KMS-11 (cell line): ENCODE measurements at regions not wholly inside any gene's neighbourhood (a gene's known extent, or its start where the extent isn't known, plus 50 kb on each side); places are given as distances from the start of the nearest gene placed in this dataset.

Source experiments
- H2AFZ ChIP-seq: fragments of 200-600 bp; sonication (generic); 2 replicates; pipeline ENCODE4 v1.6.1; 2016; ENCODE audit warnings: antibody characterized with exemption, mixed run types, low read depth
- H3K27ac ChIP-seq: fragments of 200-600 bp; sonication (generic); 2 replicates; pipeline ENCODE4 v1.6.1; 2016; ENCODE audit warnings: mild to moderate bottlenecking, mixed run types
- H3K27me3 ChIP-seq: fragments of 200-600 bp; sonication (generic); 2 replicates; pipeline ENCODE4 v1.6.1; 2017; ENCODE audit warnings: mild to moderate bottlenecking, low read depth, mixed run types, moderate library complexity; ENCODE audit not compliant: insufficient read depth
- H3K36me3 ChIP-seq: fragments of 200-600 bp; sonication (generic); 2 replicates; pipeline ENCODE4 v1.6.1; 2017; ENCODE audit warnings: mild to moderate bottlenecking, mixed run types; ENCODE audit not compliant: insufficient read depth
- H3K4me1 ChIP-seq: fragments of 200-600 bp; sonication (generic); 2 replicates; pipeline ENCODE4 v1.6.1; 2016; ENCODE audit warnings: mild to moderate bottlenecking, low read depth, mixed run types; ENCODE audit not compliant: poor library complexity, severe bottlenecking
- H3K4me2 ChIP-seq: fragments of 200-600 bp; sonication (generic); 2 replicates; pipeline ENCODE4 v1.7.0; 2016; ENCODE audit warnings: mild to moderate bottlenecking, mixed run types
- H3K4me3 ChIP-seq: fragments of 200-600 bp; sonication (generic); IDR thresholded peaks from 2 replicates; pipeline ENCODE4 v1.6.1; 2017; ENCODE audit warnings: low read depth, low read length, mixed read lengths; ENCODE audit not compliant: insufficient read depth
- H3K79me2 ChIP-seq: fragments of 200-600 bp; sonication (generic); 2 replicates; pipeline ENCODE4 v1.6.1; 2016; ENCODE audit warnings: low read depth, mixed run types; ENCODE audit not compliant: insufficient read depth
- H3K9ac ChIP-seq: fragments of 200-600 bp; sonication (generic); 2 replicates; pipeline ENCODE4 v1.6.1; 2016; ENCODE audit warnings: mild to moderate bottlenecking, mixed run types
- H4K20me1 ChIP-seq: fragments of 200-600 bp; sonication (generic); 2 replicates; pipeline ENCODE4 v1.6.1; 2016; ENCODE audit warnings: mild to moderate bottlenecking, mixed run types; ENCODE audit not compliant: insufficient read depth
- TF ChIP-seq, protein P1 (sequence below): fragments of 200-600 bp; sonication (generic); conservative IDR thresholded peaks from 2 replicates; pipeline ENCODE4 v1.6.1; 2017; ENCODE audit warnings: low read depth, mild to moderate bottlenecking, antibody characterized with exemption, low read length, moderate library complexity, mixed read lengths

DNA sequence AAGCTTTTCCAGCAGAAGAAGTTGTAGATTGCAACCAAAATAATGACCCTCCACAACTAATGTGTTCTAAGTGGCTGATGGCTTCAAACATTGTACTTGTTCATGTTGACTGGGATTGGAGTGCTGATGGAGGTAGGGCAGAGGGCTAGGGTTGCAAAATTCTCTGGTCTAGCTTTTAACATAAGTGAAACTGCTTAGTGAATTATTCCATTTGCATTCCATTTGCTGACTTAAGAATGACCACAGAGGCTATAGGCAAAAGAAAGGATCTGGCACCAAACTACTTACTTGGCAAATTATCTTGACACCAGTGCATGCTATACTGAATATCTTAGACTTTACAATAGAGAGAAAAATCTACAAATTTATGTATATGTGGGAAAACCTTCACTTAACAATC is 287.0 kb downstream of the FGF9 start:
- no peak overlapping the region for H3K9ac ChIP-seq
- H2AFZ ChIP-seq, result no peak overlapping the region
- H4K20me1 ChIP-seq, result no peaks in the 10 kb centered on the region
- no peak overlapping the region for H3K4me2 ChIP-seq
- H3K79me2 ChIP-seq, result no peaks in the 10 kb centered on the region
- TF ChIP-seq, protein P1, sequence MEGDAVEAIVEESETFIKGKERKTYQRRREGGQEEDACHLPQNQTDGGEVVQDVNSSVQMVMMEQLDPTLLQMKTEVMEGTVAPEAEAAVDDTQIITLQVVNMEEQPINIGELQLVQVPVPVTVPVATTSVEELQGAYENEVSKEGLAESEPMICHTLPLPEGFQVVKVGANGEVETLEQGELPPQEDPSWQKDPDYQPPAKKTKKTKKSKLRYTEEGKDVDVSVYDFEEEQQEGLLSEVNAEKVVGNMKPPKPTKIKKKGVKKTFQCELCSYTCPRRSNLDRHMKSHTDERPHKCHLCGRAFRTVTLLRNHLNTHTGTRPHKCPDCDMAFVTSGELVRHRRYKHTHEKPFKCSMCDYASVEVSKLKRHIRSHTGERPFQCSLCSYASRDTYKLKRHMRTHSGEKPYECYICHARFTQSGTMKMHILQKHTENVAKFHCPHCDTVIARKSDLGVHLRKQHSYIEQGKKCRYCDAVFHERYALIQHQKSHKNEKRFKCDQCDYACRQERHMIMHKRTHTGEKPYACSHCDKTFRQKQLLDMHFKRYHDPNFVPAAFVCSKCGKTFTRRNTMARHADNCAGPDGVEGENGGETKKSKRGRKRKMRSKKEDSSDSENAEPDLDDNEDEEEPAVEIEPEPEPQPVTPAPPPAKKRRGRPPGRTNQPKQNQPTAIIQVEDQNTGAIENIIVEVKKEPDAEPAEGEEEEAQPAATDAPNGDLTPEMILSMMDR, result no peak
- H3K27ac ChIP-seq, result no peak overlapping the region
- no peak overlapping the region for H3K4me3 ChIP-seq
- no peaks in the 10 kb centered on the region for H3K4me1 ChIP-seq
- H3K36me3 ChIP-seq, result no peaks in the 10 kb centered on the region
- H3K27me3 ChIP-seq, result no peaks in the 10 kb centered on the region

DNA sequence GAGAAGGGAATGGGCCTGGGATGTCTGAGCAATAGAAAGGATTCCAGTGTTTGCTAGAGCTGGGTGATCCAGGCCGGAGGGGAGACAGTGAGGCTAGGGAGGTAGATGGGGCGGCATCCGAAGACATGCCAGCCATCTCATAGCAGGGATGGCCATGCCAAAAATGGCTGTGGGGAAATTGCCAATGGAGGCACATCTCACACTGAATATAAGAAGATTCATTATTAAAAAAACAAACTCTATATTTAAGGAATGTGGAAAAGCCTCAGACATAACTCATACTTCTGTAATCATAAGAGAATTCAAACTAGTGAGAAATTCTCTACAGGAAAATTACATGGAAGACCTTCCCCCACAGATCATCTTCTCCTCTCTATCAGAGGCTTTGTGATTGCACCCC is 289.2 kb downstream of the FGF9 start:
- H2AFZ ChIP-seq, result no peak overlapping the region
- H4K20me1 ChIP-seq, result no peaks in the 10 kb centered on the region
- no peak overlapping the region for H3K4me3 ChIP-seq
- H3K4me1 ChIP-seq, result no peaks in the 10 kb centered on the region
- no peak overlapping the region for H3K9ac ChIP-seq
- H3K27me3 ChIP-seq, result no peaks in the 10 kb centered on the region
- H3K36me3 ChIP-seq, result no peaks in the 10 kb centered on the region
- no peaks in the 10 kb centered on the region for H3K79me2 ChIP-seq
- H3K27ac ChIP-seq, result no peak overlapping the region
- TF ChIP-seq, protein P1, result no peak
- no peak overlapping the region for H3K4me2 ChIP-seq

DNA sequence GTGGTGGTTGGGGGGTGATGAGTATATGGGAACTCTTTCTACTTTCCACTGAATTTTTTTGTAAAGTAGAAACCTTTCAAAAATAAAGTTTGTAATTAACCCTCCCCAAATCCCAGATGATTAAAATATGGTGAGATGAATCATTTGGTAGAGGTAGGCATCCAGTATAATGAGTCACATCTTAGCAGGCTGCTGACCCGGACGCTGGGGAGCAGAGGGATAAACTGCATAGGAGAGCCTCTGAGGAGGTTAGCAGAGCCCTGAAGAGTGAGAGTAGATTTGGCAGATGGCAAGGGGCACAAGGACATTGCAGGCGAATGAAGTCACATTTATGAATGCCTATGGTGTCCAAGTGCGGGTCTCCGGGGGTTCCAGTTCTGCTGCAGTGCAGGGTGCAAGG is 293.8 kb downstream of the FGF9 start:
- no peaks in the 10 kb centered on the region for H3K27me3 ChIP-seq
- H3K4me1 ChIP-seq, result no peaks in the 10 kb centered on the region
- H3K9ac ChIP-seq, result no peak overlapping the region
- no peaks in the 10 kb centered on the region for H3K36me3 ChIP-seq
- no peaks in the 10 kb centered on the region for H3K79me2 ChIP-seq
- TF ChIP-seq, protein P1, result no peak
- no peak overlapping the region for H3K4me2 ChIP-seq
- no peak overlapping the region for H2AFZ ChIP-seq
- no peak overlapping the region for H3K27ac ChIP-seq
- no peaks in the 10 kb centered on the region for H4K20me1 ChIP-seq
- H3K4me3 ChIP-seq, result no peak overlapping the region

DNA sequence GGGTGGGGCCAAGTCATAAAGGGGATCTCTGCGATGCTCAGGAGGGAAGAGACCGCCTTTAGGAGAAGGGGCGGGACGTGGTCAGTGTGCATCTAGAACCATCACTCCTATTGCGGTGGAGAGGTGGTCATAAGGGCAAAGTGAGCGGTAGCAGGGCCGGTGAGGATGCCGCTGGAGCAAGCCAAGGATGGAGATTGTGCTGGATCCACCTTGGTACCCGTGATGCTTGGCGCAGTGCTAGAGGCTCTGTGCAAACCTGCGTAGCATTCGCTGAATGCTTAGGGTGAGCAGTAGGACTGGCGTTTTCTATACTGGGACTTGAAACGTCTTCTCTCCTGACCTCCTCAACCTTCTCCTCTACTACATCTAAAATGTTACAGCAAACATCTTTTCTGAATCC is 294.2 kb downstream of the FGF9 start:
- no peak overlapping the region for H3K4me3 ChIP-seq
- no peak overlapping the region for H3K4me2 ChIP-seq
- H4K20me1 ChIP-seq, result no peaks in the 10 kb centered on the region
- H3K27me3 ChIP-seq, result no peaks in the 10 kb centered on the region
- TF ChIP-seq, protein P1, result no peak
- no peak overlapping the region for H3K9ac ChIP-seq
- no peak overlapping the region for H3K27ac ChIP-seq
- H2AFZ ChIP-seq, result no peak overlapping the region
- no peaks in the 10 kb centered on the region for H3K79me2 ChIP-seq
- H3K36me3 ChIP-seq, result no peaks in the 10 kb centered on the region
- no peaks in the 10 kb centered on the region for H3K4me1 ChIP-seq

DNA sequence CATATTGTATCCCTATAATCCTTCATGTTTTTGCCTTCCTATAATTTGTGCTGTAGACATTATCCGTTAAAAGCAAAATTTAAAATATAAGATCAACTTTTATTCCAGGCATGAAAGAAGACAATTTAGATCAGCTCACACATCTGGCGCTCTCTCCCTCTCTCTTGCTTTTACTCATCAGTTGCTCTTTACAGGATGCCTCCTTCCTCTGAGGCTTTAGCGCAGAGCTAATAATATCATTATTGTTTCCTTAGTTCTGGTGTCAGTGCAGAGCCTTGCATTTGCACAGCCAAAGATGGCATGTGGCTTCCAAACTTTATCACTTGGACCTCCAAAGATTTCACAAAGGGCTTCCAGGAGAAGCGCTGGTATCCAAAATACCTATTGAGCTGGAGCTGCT is 295.1 kb downstream of the FGF9 start:
- TF ChIP-seq, protein P1, result no peak
- Histone ChIP-seq H3K36me3 (no peaks in the 10 kb centered on the region), H3K27ac (no peak overlapping the region), H2AFZ (no peak overlapping the region), H3K79me2 (no peaks in the 10 kb centered on the region), H3K27me3 (no peaks in the 10 kb centered on the region), H3K4me1 (no peaks in the 10 kb centered on the region), H3K4me3 (no peak overlapping the region), H3K4me2 (no peak overlapping the region), H3K9ac (no peak overlapping the region), H4K20me1 (no peaks in the 10 kb centered on the region)
